SK-N-SH (cell line): ENCODE measurements at regions not wholly inside any gene's neighbourhood (a gene's known extent, or its start where the extent isn't known, plus 50 kb on each side); places are given as distances from the start of the nearest gene placed in this dataset.

Source experiments
- CTCF ChIA-PET: fragments of 300-600, 350-600 bp; formaldehyde crosslinking; extraction: SDS; loops from one replicate; lab custom pipeline; 2021; lab: Yijun Ruan, JAX
- POLR2A ChIA-PET: fragments of 350-600 bp; sonication (Branson Sonifier 250); formaldehyde crosslinking; extraction: SDS; loops from one replicate; lab custom pipeline; 2020; ENCODE audit warnings: antibody characterized with exemption, inconsistent platforms; lab: Yijun Ruan, JAX
- DNase-seq: peaks from one replicate; pipeline ENCODE4 v3.0.0; 2012
- H2AFZ ChIP-seq: fragments of 200-600 bp; sonication (generic); 2 replicates; pipeline ENCODE4 v1.8.1; 2016; ENCODE audit warnings: antibody characterized with exemption, mild to moderate bottlenecking, low read depth
- H3F3A ChIP-seq: fragments of 200-600 bp; sonication (generic); replicated peaks from 2 replicates; pipeline ENCODE3; 2016; ENCODE audit warnings: antibody characterized with exemption, mild to moderate bottlenecking; ENCODE audit not compliant: insufficient read depth
- H3K27ac ChIP-seq, 2 experiments: fragments of 200-500 bp in 1 of 2; fragments of 200-600 bp in 1 of 2; sonication (Bioruptor generic) in 1 of 2; sonication (generic), shearing (Covaris generic) in 1 of 2; 2 replicates each; pipeline versions ENCODE4 v1.5.1 to v1.6.1; 2014 to 2016; ENCODE audit warnings: low read depth in 2 of 2, inconsistent platforms in 1 of 2, low read length in 1 of 2, mild to moderate bottlenecking in 1 of 2, mixed read lengths in 1 of 2
- H3K27me3 ChIP-seq: fragments of 200-600 bp; sonication (generic), shearing (Covaris generic); 2 replicates; pipeline ENCODE4 v1.6.1; 2016; ENCODE audit warnings: mixed run types; ENCODE audit not compliant: insufficient read depth
- H3K36me3 ChIP-seq, 2 experiments: fragments of 200-500 bp in 1 of 2; fragments of 200-600 bp in 1 of 2; sonication (Bioruptor generic) in 1 of 2; sonication (generic) in 1 of 2; replicated peaks in 1 of 2; 2 replicates each; pipeline versions ENCODE3 to v1.5.1; 2014 to 2016; ENCODE audit warnings: low read length in 1 of 2, mild to moderate bottlenecking in 1 of 2; ENCODE audit not compliant: insufficient read depth in 2 of 2, control insufficient read depth in 1 of 2
- H3K4me1 ChIP-seq, 2 experiments: fragments of 200-500 bp in 1 of 2; fragments of 200-600 bp in 1 of 2; sonication (Bioruptor generic) in 1 of 2; sonication (generic), shearing (Covaris generic) in 1 of 2; 2 replicates each; pipeline versions ENCODE4 v1.5.1 to v1.6.1; 2014 to 2016; ENCODE audit warnings: low read depth in 1 of 2, low read length in 1 of 2, mixed run types in 1 of 2; ENCODE audit not compliant: insufficient read depth in 2 of 2, control insufficient read depth in 1 of 2
- H3K4me2 ChIP-seq: fragments of 200-600 bp; sonication (generic), shearing (Covaris generic); 2 replicates; pipeline ENCODE4 v1.6.1; 2017; ENCODE audit warnings: mixed run types
- H3K4me3 ChIP-seq, 2 experiments: fragments of 200-500 bp in 1 of 2; fragments of 200-600 bp in 1 of 2; sonication (Bioruptor generic) in 1 of 2; sonication (generic), shearing (Covaris generic) in 1 of 2; 2 replicates each; pipeline versions ENCODE4 v1.5.1 to v1.8.1; 2014 to 2016; ENCODE audit warnings: low read depth in 2 of 2, inconsistent platforms in 1 of 2, low read length in 1 of 2, mild to moderate bottlenecking in 1 of 2, mixed read lengths in 1 of 2, moderate library complexity in 1 of 2
- H3K79me2 ChIP-seq: fragments of 200-600 bp; sonication (generic); 2 replicates; pipeline ENCODE4 v1.8.1; 2017; ENCODE audit warnings: mild to moderate bottlenecking; ENCODE audit not compliant: insufficient read depth
- H3K9ac ChIP-seq: fragments of 200-600 bp; sonication (generic); 2 replicates; pipeline ENCODE4 v1.6.1; 2017; ENCODE audit warnings: mixed run types
- H3K9me2 ChIP-seq: fragments of 200-600 bp; sonication (generic); 2 replicates; pipeline ENCODE4 v1.6.1; 2017; ENCODE audit warnings: mixed run types
- H3K9me3 ChIP-seq: fragments of 200-600 bp; sonication (generic); 2 replicates; pipeline ENCODE4 v1.6.1; 2017; ENCODE audit warnings: mixed run types, mild to moderate bottlenecking, moderate library complexity
- H4K20me1 ChIP-seq: fragments of 200-600 bp; sonication (generic); 2 replicates; pipeline ENCODE4 v1.6.1; 2017; ENCODE audit warnings: mild to moderate bottlenecking, mixed run types; ENCODE audit not compliant: insufficient read depth
- CHD2 ChIP-seq: fragments of 150-350 bp; IDR thresholded peaks from 2 replicates; pipeline ENCODE4 v1.6.1; 2018; ENCODE audit warnings: low read length; ENCODE audit not compliant: partially characterized antibody
- ELF1 ChIP-seq: IDR thresholded peaks from 2 replicates; pipeline ENCODE4 v1.4.0; 2012
- GABPA ChIP-seq: IDR thresholded peaks from 2 replicates; pipeline ENCODE4 v1.4.0; 2012; ENCODE audit warnings: low read depth, mild to moderate bottlenecking
- GATA2 ChIP-seq: sonication (generic); formaldehyde crosslinking; IDR thresholded peaks from 2 replicates; pipeline ENCODE4 v1.5.0; 2020; ENCODE audit warnings: mild to moderate bottlenecking, missing genetic modification reagents
- NFIC ChIP-seq: IDR thresholded peaks from 2 replicates; pipeline ENCODE4 v1.4.0; 2012; ENCODE audit warnings: borderline replicate concordance
- REST ChIP-seq: IDR thresholded peaks from 2 replicates; pipeline ENCODE4 v1.6.1; 2012; ENCODE audit warnings: mild to moderate bottlenecking, low read depth, low read length, moderate library complexity
- RXRA ChIP-seq: IDR thresholded peaks from 2 replicates; pipeline ENCODE4 v1.4.0; 2012; ENCODE audit warnings: low read depth, mild to moderate bottlenecking, borderline replicate concordance
- SMC3 ChIP-seq: IDR thresholded peaks from 2 replicates; pipeline ENCODE4 v1.6.1; 2012; ENCODE audit warnings: low read depth, low read length, improper control_type of control experiment
- TCF12 ChIP-seq: IDR thresholded peaks from 2 replicates; pipeline ENCODE4 v1.4.0; 2012
- ZBTB33 ChIP-seq: IDR thresholded peaks from 2 replicates; pipeline ENCODE4 v1.4.0; 2012; ENCODE audit warnings: low read depth, borderline replicate concordance
- WGBS: methylation state at CpG from one replicate; pipeline ENCODE4 v1.1.6; 2017; ENCODE audit warnings: low lambda C conversion rate; 5-methylcytosine and 5-hydroxymethylcytosine counted together

GRCh38 chr1:14380408-14380807 is 218.1 kb upstream of the KAZN start:
- CTCF ChIA-PET, result no interaction called here
- POLR2A ChIA-PET, result no interaction called here
- H3K9me2 ChIP-seq, result no peaks in the 10 kb centered on the region

GRCh38 chr1:14390816-14391215 is 207.7 kb upstream of the KAZN start:
- no peaks in the 10 kb centered on the region for H4K20me1 ChIP-seq
- H2AFZ ChIP-seq, result no peak overlapping the region
- no peak overlapping the region for H3K4me3 ChIP-seq
- no peak overlapping the region for H3K4me2 ChIP-seq
- no peaks in the 10 kb centered on the region for H3K9me2 ChIP-seq
- H3K27ac ChIP-seq, result no peak overlapping the region
- TF ChIP-seq GABPA (no peak), CHD2 (no peak), REST (no peak), TCF12 (no peak), ZBTB33 (no peak), NFIC (no peak), SMC3 (no peak), RXRA (no peak), ELF1 (no peak), GATA2 (CRISPR knock-in tag) (no peak)
- H3K9ac ChIP-seq, result no peak overlapping the region
- ChIA-PET CTCF (no interaction called here), POLR2A (no interaction called here)
- no peaks in the 10 kb centered on the region for H3K79me2 ChIP-seq
- H3K27me3 ChIP-seq, result no peaks in the 10 kb centered on the region
- 0% methylated on average over 1 of the region's 1 CpG for WGBS
- H3K4me1 ChIP-seq, result no peaks in the 10 kb centered on the region
- H3K9me3 ChIP-seq, result no peaks in the 10 kb centered on the region
- DNase-seq, result no peak
- H3F3A ChIP-seq, result no peaks in the 10 kb centered on the region
- H3K36me3 ChIP-seq, result no peaks in the 10 kb centered on the region

More at GRCh38 chr1:14380408-14380807, 218.1 kb upstream of the KAZN start:
- Histone ChIP-seq H3K9me3 (no peaks in the 10 kb centered on the region), H3K36me3 (no peaks in the 10 kb centered on the region), H3K4me2 (no peak overlapping the region), H3K4me3 (no peak overlapping the region), H3K27ac (no peak overlapping the region), H2AFZ (no peak overlapping the region), H3K9ac (no peak overlapping the region), H3K4me1 (no peaks in the 10 kb centered on the region), H3K27me3 (no peaks in the 10 kb centered on the region), H3K79me2 (no peaks in the 10 kb centered on the region), H4K20me1 (no peaks in the 10 kb centered on the region), H3F3A (no peaks in the 10 kb centered on the region)
- no peak for TF ChIP-seq SMC3
- no peak for TF ChIP-seq GABPA
- TF ChIP-seq CHD2, result no peak
- no peak for TF ChIP-seq NFIC
- DNase-seq, result no peak
- WGBS, result 6% methylated on average over 1 of the region's 1 CpG
